ENCODE measurements at regions not wholly inside any gene's neighbourhood (a gene's known extent, or its start where the extent isn't known, plus 50 kb on each side); places are given as distances from the start of the nearest gene placed in this dataset.

- H3K27me3 ChIP-seq (replicated peaks in 1 of 4; ENCODE audit: control extremely low read depth in 1 of 4, control insufficient read depth in 3 of 4, insufficient read depth in 4 of 4, low read length in 3 of 4) = peaks cover 0 to 4% (median 0%) of the 10 kb centered on the region in 4 experiments
- no peak overlapping the region for H2AFZ ChIP-seq (ENCODE audit: insufficient read depth, low read depth, low read length, poor library complexity, severe bottlenecking)
- no peak overlapping the region for H3K9ac ChIP-seq (ENCODE audit: low read length)
- intact Hi-C loops (cut with micrococcal nuclease) = no loop called here
- H3K4me1 ChIP-seq (ENCODE audit: control insufficient read depth in 2 of 2, insufficient read depth in 2 of 2, low read length in 2 of 2) = no peaks in the 10 kb centered on the region
- ChIA-PET CTCF (no interaction called here), POLR2A (no interaction called here)
- WGBS (ENCODE audit: insufficient coverage) = 94% methylated on average over 3 of the region's 7 CpGs
- Mint-ChIP-seq H3K27me3 (peaks cover 6% of the 10 kb centered on the region), H3K4me1 (no peaks in the 10 kb centered on the region), H3K27ac (no peak overlapping the region), H3K9me3 (ENCODE audit: insufficient read depth) (peaks cover 2% of the 10 kb centered on the region), H3K4me3 (no peak overlapping the region)
- H3K36me3 ChIP-seq (replicated peaks in 1 of 2; ENCODE audit: control extremely low read depth in 1 of 2, control insufficient read depth in 1 of 2, extremely low read depth in 1 of 2, insufficient read depth in 2 of 2, low read length in 1 of 2) = no peaks in the 10 kb centered on the region
- DNase-seq (no peak), ATAC-seq (ENCODE audit: low read depth) (no peak)
- H3K4me2 ChIP-seq (replicated peaks; ENCODE audit: low read depth, low read length, poor library complexity, severe bottlenecking) = no peak overlapping the region
- H4K20me1 ChIP-seq (ENCODE audit: control insufficient read depth, insufficient read depth, low read length, poor library complexity, severe bottlenecking) = no peaks in the 10 kb centered on the region
- H3K79me2 ChIP-seq (ENCODE audit: control insufficient read depth, insufficient read depth, low read length) = no peaks in the 10 kb centered on the region
- H3K27ac ChIP-seq (ENCODE audit: low read length in 2 of 2) = no peak overlapping the region
- peaks cover 0 to 26% (median 0%) of the 10 kb centered on the region in 3 donors for H3K9me3 ChIP-seq (ENCODE audit: control extremely low read depth in 1 of 3, control insufficient read depth in 2 of 3, insufficient read depth in 1 of 3, low read length in 2 of 3)
- no peak overlapping the region for H3K4me3 ChIP-seq (ENCODE audit: control extremely low read depth in 1 of 5, extremely low read depth in 1 of 5, insufficient read depth in 1 of 5, low read depth in 2 of 5, low read length in 4 of 5)
- TF ChIP-seq EZH2 (IDR thresholded peaks at IDR 0.05; ENCODE audit: borderline replicate concordance, insufficient read depth, low read depth, low read length, poor library complexity, severe bottlenecking) (no peak), CTCF (IDR thresholded peaks at IDR 0.05) (no peak)
These were observed 673.4 kb downstream of the TBC1D22A start for GRCh38 chr22:47435826-47436225.

- ATAC-seq (ENCODE audit: low read depth) = no peak
- TF ChIP-seq EZH2 (IDR thresholded peaks at IDR 0.05; ENCODE audit: borderline replicate concordance, insufficient read depth, low read depth, low read length, poor library complexity, severe bottlenecking) = no peak
- no peak for TF ChIP-seq CTCF (IDR thresholded peaks at IDR 0.05)
- Mint-ChIP-seq H3K9me3 (ENCODE audit: insufficient read depth) (peaks cover 2% of the 10 kb centered on the region), H3K4me1 (no peaks in the 10 kb centered on the region), H3K27ac (no peak overlapping the region), H3K4me3 (no peak overlapping the region), H3K27me3 (peaks cover 6% of the 10 kb centered on the region)
- H3K9me3 ChIP-seq (ENCODE audit: control extremely low read depth in 1 of 3, control insufficient read depth in 2 of 3, insufficient read depth in 1 of 3, low read length in 2 of 3) = peaks cover 0 to 30% (median 0%) of the 10 kb centered on the region in 3 donors
- POLR2A ChIA-PET = no interaction called here
- H3K4me1 ChIP-seq (ENCODE audit: control insufficient read depth in 2 of 2, insufficient read depth in 2 of 2, low read length in 2 of 2) = no peaks in the 10 kb centered on the region
- no peaks in the 10 kb centered on the region for H3K79me2 ChIP-seq (ENCODE audit: control insufficient read depth, insufficient read depth, low read length)
- no peaks in the 10 kb centered on the region for H3K36me3 ChIP-seq (replicated peaks in 1 of 2; ENCODE audit: control extremely low read depth in 1 of 2, control insufficient read depth in 1 of 2, extremely low read depth in 1 of 2, insufficient read depth in 2 of 2, low read length in 1 of 2)
- CTCF ChIA-PET = no interaction called here
- DNase-seq = no peak
- no peak overlapping the region for H3K4me3 ChIP-seq (ENCODE audit: control extremely low read depth in 1 of 5, extremely low read depth in 1 of 5, insufficient read depth in 1 of 5, low read depth in 2 of 5, low read length in 4 of 5)
- no peak overlapping the region for H3K9ac ChIP-seq (ENCODE audit: low read length)
- WGBS (ENCODE audit: insufficient coverage) = 95% methylated on average over 4 of the region's 5 CpGs
- no peak overlapping the region for H3K4me2 ChIP-seq (replicated peaks; ENCODE audit: low read depth, low read length, poor library complexity, severe bottlenecking)
- H4K20me1 ChIP-seq (ENCODE audit: control insufficient read depth, insufficient read depth, low read length, poor library complexity, severe bottlenecking) = no peaks in the 10 kb centered on the region
- intact Hi-C loops (cut with micrococcal nuclease) = no loop called here
- peaks cover 0 to 4% (median 1%) of the 10 kb centered on the region in 4 experiments for H3K27me3 ChIP-seq (replicated peaks in 1 of 4; ENCODE audit: control extremely low read depth in 1 of 4, control insufficient read depth in 3 of 4, insufficient read depth in 4 of 4, low read length in 3 of 4)
- H3K27ac ChIP-seq (ENCODE audit: low read length in 2 of 2) = no peak overlapping the region
- no peak overlapping the region for H2AFZ ChIP-seq (ENCODE audit: insufficient read depth, low read depth, low read length, poor library complexity, severe bottlenecking)
These were observed 672.7 kb downstream of the TBC1D22A start for GRCh38 chr22:47435204-47435487.
